ENCODE measurements at regions not wholly inside any gene's neighbourhood (a gene's known extent, or its start where the extent isn't known, plus 50 kb on each side); places are given as distances from the start of the nearest gene placed in this dataset.

DNA sequence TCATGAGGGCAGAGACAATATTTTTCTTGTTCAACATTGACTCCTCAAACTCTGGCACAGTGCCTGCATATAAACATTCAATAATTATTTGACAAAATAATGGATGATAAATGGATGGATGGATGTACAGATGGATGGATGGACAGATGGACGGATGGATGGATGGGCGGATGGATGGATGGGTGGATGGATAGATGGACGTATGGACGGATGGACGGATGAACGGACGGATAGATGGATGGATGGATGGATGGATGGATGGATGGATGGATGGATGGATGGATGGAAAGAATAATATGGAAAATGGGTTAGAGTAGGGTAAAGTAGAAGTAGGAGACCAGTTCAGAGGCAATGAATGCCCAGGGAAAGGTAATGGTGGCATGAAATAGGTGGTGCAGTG, 589.2 kb downstream of the EBF1 start:
- TF ChIP-seq, protein P1, sequence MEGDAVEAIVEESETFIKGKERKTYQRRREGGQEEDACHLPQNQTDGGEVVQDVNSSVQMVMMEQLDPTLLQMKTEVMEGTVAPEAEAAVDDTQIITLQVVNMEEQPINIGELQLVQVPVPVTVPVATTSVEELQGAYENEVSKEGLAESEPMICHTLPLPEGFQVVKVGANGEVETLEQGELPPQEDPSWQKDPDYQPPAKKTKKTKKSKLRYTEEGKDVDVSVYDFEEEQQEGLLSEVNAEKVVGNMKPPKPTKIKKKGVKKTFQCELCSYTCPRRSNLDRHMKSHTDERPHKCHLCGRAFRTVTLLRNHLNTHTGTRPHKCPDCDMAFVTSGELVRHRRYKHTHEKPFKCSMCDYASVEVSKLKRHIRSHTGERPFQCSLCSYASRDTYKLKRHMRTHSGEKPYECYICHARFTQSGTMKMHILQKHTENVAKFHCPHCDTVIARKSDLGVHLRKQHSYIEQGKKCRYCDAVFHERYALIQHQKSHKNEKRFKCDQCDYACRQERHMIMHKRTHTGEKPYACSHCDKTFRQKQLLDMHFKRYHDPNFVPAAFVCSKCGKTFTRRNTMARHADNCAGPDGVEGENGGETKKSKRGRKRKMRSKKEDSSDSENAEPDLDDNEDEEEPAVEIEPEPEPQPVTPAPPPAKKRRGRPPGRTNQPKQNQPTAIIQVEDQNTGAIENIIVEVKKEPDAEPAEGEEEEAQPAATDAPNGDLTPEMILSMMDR (IDR thresholded peaks at IDR 0.05; ENCODE audit: insufficient read depth, low read length): no peak
- TF ChIP-seq POLR2AphosphoS5 (IDR thresholded peaks at IDR 0.05; ENCODE audit: low read depth): no peak
- TF ChIP-seq, protein P2, sequence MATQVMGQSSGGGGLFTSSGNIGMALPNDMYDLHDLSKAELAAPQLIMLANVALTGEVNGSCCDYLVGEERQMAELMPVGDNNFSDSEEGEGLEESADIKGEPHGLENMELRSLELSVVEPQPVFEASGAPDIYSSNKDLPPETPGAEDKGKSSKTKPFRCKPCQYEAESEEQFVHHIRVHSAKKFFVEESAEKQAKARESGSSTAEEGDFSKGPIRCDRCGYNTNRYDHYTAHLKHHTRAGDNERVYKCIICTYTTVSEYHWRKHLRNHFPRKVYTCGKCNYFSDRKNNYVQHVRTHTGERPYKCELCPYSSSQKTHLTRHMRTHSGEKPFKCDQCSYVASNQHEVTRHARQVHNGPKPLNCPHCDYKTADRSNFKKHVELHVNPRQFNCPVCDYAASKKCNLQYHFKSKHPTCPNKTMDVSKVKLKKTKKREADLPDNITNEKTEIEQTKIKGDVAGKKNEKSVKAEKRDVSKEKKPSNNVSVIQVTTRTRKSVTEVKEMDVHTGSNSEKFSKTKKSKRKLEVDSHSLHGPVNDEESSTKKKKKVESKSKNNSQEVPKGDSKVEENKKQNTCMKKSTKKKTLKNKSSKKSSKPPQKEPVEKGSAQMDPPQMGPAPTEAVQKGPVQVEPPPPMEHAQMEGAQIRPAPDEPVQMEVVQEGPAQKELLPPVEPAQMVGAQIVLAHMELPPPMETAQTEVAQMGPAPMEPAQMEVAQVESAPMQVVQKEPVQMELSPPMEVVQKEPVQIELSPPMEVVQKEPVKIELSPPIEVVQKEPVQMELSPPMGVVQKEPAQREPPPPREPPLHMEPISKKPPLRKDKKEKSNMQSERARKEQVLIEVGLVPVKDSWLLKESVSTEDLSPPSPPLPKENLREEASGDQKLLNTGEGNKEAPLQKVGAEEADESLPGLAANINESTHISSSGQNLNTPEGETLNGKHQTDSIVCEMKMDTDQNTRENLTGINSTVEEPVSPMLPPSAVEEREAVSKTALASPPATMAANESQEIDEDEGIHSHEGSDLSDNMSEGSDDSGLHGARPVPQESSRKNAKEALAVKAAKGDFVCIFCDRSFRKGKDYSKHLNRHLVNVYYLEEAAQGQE (IDR thresholded peaks at IDR 0.05; ENCODE audit: insufficient replicate concordance, low read depth): no peak
- no peak for TF ChIP-seq GABPA (IDR thresholded peaks at IDR 0.05; ENCODE audit: low read depth)

Measured in HL-60 (cell line).